HG02588 (cell line): ENCODE measurements at regions not wholly inside any gene's neighbourhood (a gene's known extent, or its start where the extent isn't known, plus 50 kb on each side); places are given as distances from the start of the nearest gene placed in this dataset.

Experiments used
- ATAC-seq: cut with Tn5 transposase; IDR thresholded peaks from one replicate; pipeline ENCODE4 v1.9.1; 2021; ENCODE audit warnings: mild to moderate bottlenecking, moderate library complexity; ENCODE audit not compliant: unreplicated experiment

DNA sequence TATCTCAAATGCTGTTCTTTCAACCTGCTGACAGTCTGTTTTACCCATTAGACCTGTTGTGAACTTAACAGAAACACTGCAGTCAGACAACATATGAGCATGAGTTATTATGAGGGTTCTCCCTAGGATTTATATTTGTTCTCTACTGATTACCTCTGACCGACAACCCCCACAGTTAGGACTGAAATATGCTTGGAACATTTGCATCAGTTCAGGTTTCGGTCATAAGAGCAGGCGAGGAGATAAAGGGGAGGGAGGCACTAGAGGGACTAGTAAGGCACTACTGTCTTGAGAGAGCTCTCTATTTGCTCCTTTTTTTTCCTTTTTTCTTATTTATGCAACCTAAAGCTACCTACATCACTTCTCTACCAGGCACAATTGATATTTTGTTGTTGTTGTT lies 133.2 kb upstream of the REG3G start:
- ATAC-seq = no peak

- ATAC-seq = no peak
Measured at GRCh38 chr2:78895022-78895421, 130.5 kb upstream of the REG3G start.

DNA sequence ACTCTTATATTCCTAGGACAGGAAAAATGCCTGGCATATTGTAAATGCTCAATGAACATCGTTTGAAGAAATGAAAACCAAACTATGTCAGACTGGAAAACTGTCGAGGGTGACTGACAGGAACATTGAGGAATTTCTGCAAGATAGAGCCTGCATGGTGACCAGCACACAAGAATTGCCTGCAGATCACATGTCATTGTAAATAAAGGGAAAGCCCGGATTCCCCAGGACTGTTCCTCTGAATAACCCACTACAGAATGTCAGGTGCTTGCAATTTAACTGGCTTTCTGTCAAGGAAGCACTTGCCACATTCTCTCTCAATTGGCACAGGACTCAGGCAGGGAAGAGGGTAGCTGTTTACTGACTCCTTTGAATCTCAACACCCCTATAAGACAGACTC lies 129.0 kb upstream of the REG3G start:
- no peak for ATAC-seq

DNA sequence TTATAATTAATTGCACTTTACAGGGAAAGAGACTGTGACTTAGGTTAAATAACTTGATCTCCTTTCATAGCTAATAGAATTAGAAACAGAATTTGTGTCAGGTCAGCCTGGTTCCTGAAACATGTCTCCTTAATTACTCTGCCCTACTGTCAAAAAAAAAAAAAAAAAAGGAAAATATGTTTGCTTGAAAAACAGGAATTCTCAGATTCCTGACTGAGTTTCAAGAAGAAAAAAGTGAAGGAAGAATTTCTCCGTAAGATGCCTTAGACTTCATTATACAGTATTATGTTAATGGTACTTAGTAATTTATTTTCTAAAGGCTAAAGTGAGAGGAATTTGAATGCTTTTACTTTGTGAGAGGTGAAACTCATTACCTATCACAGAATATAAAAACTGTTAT lies 118.4 kb upstream of the REG3G start:
- ATAC-seq = no peak

DNA sequence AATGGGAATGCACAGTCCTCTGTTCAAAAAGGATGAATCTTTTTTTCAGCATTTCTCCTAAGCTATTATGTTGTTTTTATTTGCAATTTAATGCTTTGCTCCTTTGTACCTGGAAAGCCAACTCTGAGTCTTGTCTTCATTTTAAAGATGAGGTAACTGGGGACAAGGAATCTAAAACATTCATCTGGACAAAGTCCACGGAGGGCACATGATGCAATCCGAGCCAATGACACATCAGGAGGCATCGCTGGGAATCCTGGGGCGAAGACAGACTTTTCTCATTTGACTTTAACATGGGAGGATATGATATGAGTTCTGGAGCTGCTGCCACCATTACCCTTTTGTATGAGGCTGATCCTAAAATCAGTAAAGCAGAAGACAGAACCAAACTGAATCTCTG lies 116.5 kb upstream of the REG3G start:
- no peak for ATAC-seq

GRCh38 chr2:78910376-78910775 lies 115.1 kb upstream of the REG3G start:
- no peak for ATAC-seq

GRCh38 chr2:78913257-78913656 lies 112.2 kb upstream of the REG3G start:
- ATAC-seq = no peak

GRCh38 chr2:78925258-78925657 lies 100.2 kb upstream of the REG3G start:
- no peak for ATAC-seq

DNA sequence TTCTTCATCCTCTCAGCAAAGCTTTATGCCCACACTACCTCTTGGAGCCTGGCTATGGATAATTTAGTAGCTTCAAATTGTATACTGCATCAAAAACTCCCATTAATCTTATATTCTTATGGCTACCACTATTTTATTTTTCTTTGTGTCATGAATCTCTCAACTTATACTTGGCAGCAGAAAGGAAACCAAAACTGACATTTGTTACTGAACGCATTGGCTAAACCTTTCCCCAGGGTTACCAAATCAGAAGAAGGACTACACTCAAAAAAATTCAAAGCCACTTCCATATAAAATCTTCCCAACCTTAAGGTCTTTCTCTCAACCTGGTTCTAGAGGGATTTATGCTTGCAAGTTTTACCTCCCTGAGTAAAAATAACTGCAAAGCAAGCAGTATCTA lies 97.0 kb upstream of the REG3G start:
- no peak for ATAC-seq

GRCh38 chr2:78940998-78941397 lies 84.5 kb upstream of the REG3G start:
- ATAC-seq = no peak

DNA sequence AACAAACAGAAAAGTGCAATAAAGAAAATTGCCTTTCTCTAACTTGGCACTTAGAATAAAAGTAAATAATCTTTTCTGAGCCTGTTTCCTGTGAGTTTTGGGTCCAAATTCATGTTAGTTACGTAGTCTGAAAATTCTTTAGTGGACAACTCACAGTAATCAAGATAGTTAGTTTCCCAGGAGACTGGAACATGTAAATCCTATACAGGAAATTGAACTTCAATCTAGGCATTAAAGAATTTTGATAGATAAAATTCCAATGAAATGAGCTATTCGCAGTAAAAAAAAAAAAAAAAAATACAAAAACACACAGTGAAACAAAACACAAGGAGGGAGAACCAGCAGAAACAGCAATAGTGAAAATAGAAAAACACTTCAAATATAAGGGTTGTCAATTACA lies 83.8 kb upstream of the REG3G start:
- ATAC-seq = no peak

GRCh38 chr2:78963881-78964280 lies 61.6 kb upstream of the REG3G start:
- ATAC-seq = no peak

GRCh38 chr2:78967294-78967693 lies 58.2 kb upstream of the REG3G start:
- no peak for ATAC-seq

GRCh38 chr2:78973630-78974029 lies 51.9 kb upstream of the REG3G start:
- ATAC-seq = no peak
